DMS114 treated with DMSO at 0.1 percent for 48 hours (cell line): ENCODE measurements at regions not wholly inside any gene's neighbourhood (a gene's known extent, or its start where the extent isn't known, plus 50 kb on each side); places are given as distances from the start of the nearest gene placed in this dataset.
"Not testable (repeated sequence)": the region's sequence is repeated elsewhere in the genome, so short reads cannot be mapped to it uniquely, and the experiment has no call there.

Experiments used
- DNase-seq: peaks from one replicate; lab custom pipeline; 2025; ENCODE audit not compliant: unreplicated experiment; lab: John Stamatoyannopoulos, UW

GRCh38 chrX:45622042-45622423, 421.4 kb upstream of the DIPK2B start:
- no peak for DNase-seq

- no peak for DNase-seq
These were observed 420.8 kb upstream of the DIPK2B start for GRCh38 chrX:45621376-45622041.

GRCh38 chrX:45619290-45619689, 418.6 kb upstream of the DIPK2B start:
- no peak for DNase-seq

- not testable (repeated sequence) for DNase-seq
These were observed 414.9 kb upstream of the DIPK2B start for GRCh38 chrX:45615591-45615990.

- DNase-seq: no peak
These were observed 414.2 kb upstream of the DIPK2B start for GRCh38 chrX:45614853-45615252.

GRCh38 chrX:45602151-45602550, 401.5 kb upstream of the DIPK2B start:
- DNase-seq: no peak

- DNase-seq: no peak
These were observed 400.4 kb upstream of the DIPK2B start for GRCh38 chrX:45601052-45601451.

- DNase-seq: no peak
These were observed 398.2 kb upstream of the DIPK2B start for GRCh38 chrX:45598861-45599260.

- no peak for DNase-seq
These were observed 395.6 kb upstream of the DIPK2B start for GRCh38 chrX:45596188-45596808.

GRCh38 chrX:45592101-45592500, 391.4 kb upstream of the DIPK2B start:
- DNase-seq: no peak

- DNase-seq: no peak
These were observed 391.0 kb upstream of the DIPK2B start for GRCh38 chrX:45591650-45592049.

- no peak for DNase-seq
These were observed 384.0 kb upstream of the DIPK2B start for GRCh38 chrX:45584717-45585116.

GRCh38 chrX:45577361-45577760, 376.7 kb upstream of the DIPK2B start:
- no peak for DNase-seq

GRCh38 chrX:45571453-45571852, 370.8 kb upstream of the DIPK2B start:
- no peak for DNase-seq

- DNase-seq: no peak
These were observed 365.8 kb upstream of the DIPK2B start for GRCh38 chrX:45566456-45566855.

- DNase-seq: no peak
These were observed 356.7 kb upstream of the DIPK2B start for GRCh38 chrX:45557387-45557786.

GRCh38 chrX:45554736-45555135, 354.1 kb upstream of the DIPK2B start:
- no peak for DNase-seq

- no peak for DNase-seq
These were observed 352.7 kb upstream of the DIPK2B start for GRCh38 chrX:45553417-45553816.

GRCh38 chrX:45546697-45547096, 346.0 kb upstream of the DIPK2B start:
- DNase-seq: not testable (repeated sequence)

GRCh38 chrX:45540181-45540580, 339.5 kb upstream of the DIPK2B start:
- no peak for DNase-seq

- no peak for DNase-seq
These were observed 337.3 kb upstream of the DIPK2B start for GRCh38 chrX:45537936-45538335.

- no peak for DNase-seq
These were observed 327.2 kb upstream of the DIPK2B start for GRCh38 chrX:45527834-45528233.

- no peak for DNase-seq
These were observed 324.1 kb upstream of the DIPK2B start for GRCh38 chrX:45524805-45525204.
